Epidermal melanocyte (primary cell): ENCODE measurements at regions not wholly inside any gene's neighbourhood (a gene's known extent, or its start where the extent isn't known, plus 50 kb on each side); places are given as distances from the start of the nearest gene placed in this dataset.

Source experiments
- DNase-seq: peaks from one replicate; pipeline ENCODE4 v3.0.0; 2011; ENCODE audit warnings: low spot score; ENCODE audit not compliant: insufficient read length

DNA sequence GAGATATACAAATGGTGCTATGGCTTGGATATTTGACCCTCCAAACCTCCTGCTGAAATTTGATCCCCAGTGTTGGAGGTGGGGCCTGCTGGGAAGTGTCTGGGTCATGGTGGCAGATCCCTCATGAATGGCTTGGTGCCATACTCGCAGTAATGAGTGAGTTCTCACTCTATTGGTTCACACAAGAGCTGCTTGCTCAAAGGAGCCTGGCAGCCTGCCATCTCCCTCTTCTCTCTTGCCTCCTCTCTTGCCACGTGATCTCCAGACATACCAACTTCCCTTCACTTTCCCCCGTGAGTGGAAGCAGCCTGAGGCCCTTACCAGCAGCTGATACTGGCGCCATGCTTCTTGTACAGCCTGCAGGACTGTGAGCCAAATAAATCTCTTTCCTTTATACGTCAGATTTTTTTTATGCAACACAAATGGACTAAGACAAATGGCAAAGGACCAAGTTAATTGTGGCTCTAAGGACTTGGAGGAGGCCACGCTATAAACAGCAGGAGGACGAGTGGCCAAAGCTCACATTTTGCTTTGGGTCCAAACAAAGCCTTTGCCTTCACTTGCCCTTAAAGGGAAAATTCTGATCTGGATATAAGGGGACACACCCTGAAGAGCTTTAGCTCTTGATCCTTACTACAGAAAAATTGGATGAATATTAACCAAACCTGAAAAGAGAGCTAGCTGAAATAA, 214.7 kb downstream of the SS18 start:
- DNase-seq: no peak

DNA sequence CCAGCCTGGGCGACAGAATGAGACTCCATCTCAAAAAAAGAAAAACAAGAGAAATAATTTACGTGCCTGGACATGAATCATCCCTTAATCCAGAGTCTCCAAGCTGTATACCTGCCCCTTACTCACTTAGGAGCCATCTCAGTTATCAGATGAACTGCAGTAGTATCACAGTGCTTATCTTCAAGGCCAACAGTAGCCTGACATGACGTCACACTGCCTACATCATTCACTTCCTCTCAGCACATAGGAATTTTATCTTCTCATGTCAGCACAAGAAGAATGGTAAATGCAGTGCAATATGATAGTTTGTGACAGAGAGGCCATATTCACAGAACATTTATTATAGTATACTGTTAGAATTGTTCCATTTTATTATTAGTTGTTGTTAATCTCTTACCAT, 216.6 kb downstream of the SS18 start:
- no peak for DNase-seq

DNA sequence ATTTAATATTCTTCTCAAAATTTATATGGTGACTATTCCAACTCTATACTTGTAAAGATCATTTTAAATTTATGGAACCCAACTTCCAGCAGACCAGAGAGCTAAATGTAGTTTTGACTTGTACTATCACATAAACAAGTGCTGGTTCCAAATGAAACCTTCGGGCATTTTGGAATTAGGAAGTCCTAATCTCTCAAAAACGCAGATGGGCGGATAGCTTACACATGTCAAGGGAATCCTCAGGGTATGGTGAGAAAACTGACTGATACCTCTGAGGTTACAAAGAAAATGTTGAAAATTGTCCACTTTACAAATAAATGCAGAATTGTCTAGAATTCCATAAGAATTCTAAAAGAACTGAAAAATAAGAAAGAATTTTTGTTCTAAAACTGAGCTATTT, 224.1 kb downstream of the SS18 start:
- no peak for DNase-seq

DNA sequence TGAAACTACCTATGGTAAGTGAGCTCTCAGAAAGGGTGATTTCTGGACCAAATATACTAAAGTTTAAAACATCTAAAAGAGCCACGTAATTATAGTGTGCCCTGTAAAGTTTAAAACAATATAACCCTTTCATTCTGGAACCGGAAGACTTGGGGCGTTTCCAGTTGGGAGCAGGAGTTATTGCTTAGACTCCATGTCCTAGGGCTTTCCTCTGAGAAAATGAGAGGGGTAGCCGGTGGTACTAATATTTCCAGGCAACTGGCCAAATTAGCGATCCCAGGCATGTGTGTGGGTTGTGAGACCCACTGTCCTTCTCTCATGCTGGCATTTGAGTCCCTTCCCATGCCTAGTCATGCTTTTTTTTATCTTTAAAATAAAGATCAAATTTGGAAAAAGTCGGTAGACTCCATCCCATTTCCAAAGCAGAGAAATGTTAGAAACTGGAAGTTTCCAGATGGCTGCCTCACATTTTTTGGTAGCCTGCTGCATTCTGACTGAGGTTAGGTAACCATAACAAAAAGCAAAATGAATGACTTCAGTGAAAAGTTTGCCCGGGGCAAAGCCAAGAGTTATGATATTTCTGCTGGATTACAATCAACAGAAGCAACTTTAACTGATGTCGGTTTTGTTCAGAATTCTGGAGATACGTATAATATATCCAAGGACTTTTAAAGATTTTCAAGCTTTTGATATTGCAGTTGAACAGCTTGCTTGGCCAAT, 227.4 kb downstream of the SS18 start:
- DNase-seq: peak; percentile 29

- no peak for DNase-seq
Observed at GRCh38 chr18:25853691-25854433, 236.6 kb downstream of the SS18 start.

DNA sequence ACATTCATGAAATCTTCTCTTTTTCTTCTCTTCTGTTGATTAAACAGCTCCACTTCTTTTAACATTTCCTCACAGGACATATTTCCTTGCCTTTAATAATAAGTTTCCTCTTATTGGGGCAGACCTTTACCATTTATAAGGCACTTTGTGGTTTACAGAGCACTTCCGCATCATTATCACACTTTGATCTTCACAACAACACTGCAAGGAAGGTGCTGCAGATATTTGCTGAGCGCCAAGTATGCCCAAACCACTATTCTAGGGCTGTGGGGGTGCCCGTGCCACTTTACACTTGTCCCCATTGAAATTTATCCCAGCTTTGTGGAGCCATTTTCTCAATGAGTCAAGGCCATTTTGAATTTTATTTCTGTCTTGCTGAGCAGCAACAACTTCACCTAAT, 246.6 kb downstream of the SS18 start:
- no peak for DNase-seq

- no peak for DNase-seq
Observed at GRCh38 chr18:25842665-25843064, 247.7 kb downstream of the SS18 start.

DNA sequence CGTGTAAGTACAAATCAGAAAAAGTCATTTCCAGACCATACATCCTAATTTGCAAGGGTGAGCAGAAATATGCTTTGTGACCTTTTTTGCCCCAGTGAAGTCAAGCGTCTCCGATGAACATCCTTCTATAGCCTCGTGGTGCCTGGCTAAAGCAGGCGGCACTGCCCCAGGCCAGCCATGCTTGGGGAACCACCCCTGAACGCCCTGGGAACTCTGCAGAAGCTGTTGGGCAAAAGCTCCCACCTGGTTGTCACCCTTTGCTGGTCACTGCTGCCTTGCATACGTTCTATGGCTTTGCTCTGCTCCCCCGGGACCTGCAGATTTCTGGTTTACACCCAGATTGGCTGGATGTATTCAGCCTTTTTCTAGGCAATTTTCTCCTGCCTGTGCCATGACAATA, 256.4 kb downstream of the SS18 start:
- DNase-seq: no peak

GRCh38 chr18:25832001-25832604, 258.3 kb downstream of the SS18 start:
- DNase-seq: peak; percentile 26

- DNase-seq: no peak
Observed at GRCh38 chr18:25831301-25831701, 259.1 kb downstream of the SS18 start.

DNA sequence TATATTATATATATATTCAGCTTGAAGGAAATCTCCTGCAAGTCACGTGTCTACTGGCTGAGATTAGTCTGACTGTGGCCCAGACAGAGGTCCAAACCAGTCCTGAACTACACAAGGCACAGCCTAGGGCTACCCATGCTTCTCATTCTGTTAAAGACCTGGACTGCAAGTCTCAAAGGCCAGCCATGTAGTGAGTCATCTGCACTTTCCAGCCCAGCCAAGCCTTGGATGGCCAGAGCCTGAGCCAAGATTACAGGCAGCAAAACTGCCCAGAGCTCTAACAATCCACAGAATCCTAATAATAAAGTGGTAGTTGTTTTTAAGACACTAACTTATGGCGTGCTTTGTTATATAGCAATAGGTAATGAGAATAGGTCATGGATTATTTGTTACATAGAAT, 259.6 kb downstream of the SS18 start:
- DNase-seq: no peak

DNA sequence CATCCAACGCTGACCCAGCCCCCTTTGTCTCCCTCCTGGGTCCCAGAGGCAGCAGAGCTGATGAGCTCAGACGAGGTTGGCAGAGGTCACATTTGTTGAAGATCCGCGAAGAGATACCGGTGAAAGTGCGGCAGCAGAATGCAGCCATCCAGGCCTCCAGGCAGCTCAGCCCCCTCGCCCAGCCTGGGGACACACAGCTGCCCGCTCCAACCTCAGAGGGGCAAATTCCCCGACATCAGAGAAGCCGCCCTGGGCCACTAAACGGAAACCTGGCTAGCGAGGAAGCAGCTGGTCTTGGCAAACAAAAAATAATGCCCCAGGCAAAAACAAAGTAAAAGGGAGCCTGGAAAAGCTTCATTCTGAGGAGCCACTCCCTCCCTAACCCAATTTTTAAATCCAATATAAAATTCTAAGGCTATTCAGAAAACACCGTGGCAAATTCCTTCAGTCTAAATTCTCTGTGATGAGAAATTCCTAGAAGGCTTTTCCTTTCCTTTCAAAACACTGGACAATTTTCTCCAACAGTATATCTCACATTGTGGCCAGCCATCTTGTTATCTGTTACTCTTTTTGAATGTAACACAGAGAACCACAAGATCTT, 262.4 kb downstream of the SS18 start:
- DNase-seq: no peak

- no peak for DNase-seq
Observed at GRCh38 chr18:25827228-25827627, 263.2 kb downstream of the SS18 start.

DNA sequence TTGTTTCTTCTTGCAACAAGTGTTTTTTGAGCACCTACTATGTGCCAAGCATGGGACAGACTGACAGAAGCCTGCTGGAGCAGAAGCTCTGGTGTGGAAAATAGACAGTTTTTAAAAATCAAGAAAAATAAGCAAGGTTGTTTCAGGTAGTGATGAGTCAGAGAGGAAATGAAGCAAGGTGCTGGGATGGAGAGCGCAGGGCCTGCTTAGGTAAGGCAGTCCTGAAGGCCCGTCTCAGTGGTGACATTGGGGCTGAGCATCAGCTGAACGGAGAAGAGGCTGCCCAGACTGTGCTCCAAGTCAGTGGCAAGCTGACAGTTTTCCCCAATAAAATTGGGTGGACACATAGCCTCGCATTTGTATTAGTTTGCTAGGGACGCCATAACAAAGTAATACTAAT, 263.6 kb downstream of the SS18 start:
- no peak for DNase-seq

GRCh38 chr18:25825979-25826776, 264.2 kb downstream of the SS18 start:
- DNase-seq: no peak

- DNase-seq: no peak
Observed at GRCh38 chr18:25825056-25825455, 265.4 kb downstream of the SS18 start.

- no peak for DNase-seq
Observed at GRCh38 chr18:25819746-25820363, 270.6 kb downstream of the SS18 start.

DNA sequence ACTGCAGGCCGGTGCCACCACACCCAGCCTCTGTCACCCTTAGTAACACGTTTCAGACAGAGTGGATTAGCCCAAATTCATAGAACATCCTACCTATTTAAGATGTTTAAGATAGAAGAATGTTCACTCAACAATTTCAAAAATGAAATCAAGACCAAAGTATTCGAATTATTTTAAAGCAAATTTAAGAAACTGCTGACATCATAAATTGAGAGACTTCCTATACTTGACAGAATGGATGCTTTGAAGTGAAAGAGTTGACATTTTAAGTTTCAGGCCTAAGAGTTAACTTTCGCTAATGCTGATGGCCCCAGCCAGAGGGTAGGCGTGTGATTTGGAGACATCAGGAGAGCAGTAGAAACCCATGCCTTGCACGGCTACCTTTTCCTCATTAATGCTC, 271.9 kb downstream of the SS18 start:
- DNase-seq: no peak

GRCh38 chr18:25817546-25818237, 272.7 kb downstream of the SS18 start:
- DNase-seq: no peak

GRCh38 chr18:25815659-25816058, 274.8 kb downstream of the SS18 start:
- DNase-seq: peak; percentile 22
